ENCODE measurements at regions not wholly inside any gene's neighbourhood (a gene's known extent, or its start where the extent isn't known, plus 50 kb on each side); places are given as distances from the start of the nearest gene placed in this dataset.

- no peak for TF ChIP-seq CTCF (IDR thresholded peaks at IDR 0.05)
- no peak for TF ChIP-seq POLR2A (IDR thresholded peaks at IDR 0.05)
Measured at GRCh38 chr2:217740178-217740577, 262.6 kb downstream of the TNS1 start.
